Midbrain (tissue), 1 donor: ENCODE measurements at regions not wholly inside any gene's neighbourhood (a gene's known extent, or its start where the extent isn't known, plus 50 kb on each side); places are given as distances from the start of the nearest gene placed in this dataset.

Experiments used
- DNase-seq: peaks from one replicate; lab custom pipeline; 2025; lab: John Stamatoyannopoulos, UW

- no peak for DNase-seq
Observed at GRCh38 chr18:5091741-5092140, 105.3 kb downstream of the AKAIN1 start.

GRCh38 chr18:5075297-5075696 lies 121.8 kb downstream of the AKAIN1 start:
- no peak for DNase-seq

GRCh38 chr18:5073026-5073944 lies 123.8 kb downstream of the AKAIN1 start:
- peak; percentile 26 for DNase-seq

GRCh38 chr18:5068851-5069250 lies 128.2 kb downstream of the AKAIN1 start:
- no peak for DNase-seq

GRCh38 chr18:5066380-5066977 lies 130.6 kb downstream of the AKAIN1 start:
- DNase-seq: no peak

GRCh38 chr18:5065615-5066014 lies 131.4 kb downstream of the AKAIN1 start:
- no peak for DNase-seq

GRCh38 chr18:5064841-5065370 lies 132.2 kb downstream of the AKAIN1 start:
- DNase-seq: no peak

- no peak for DNase-seq
Observed at GRCh38 chr18:5061785-5062184, 135.3 kb downstream of the AKAIN1 start.

- no peak for DNase-seq
Observed at GRCh38 chr18:5060543-5060942, 136.5 kb downstream of the AKAIN1 start.

GRCh38 chr18:5059696-5060032 lies 137.4 kb downstream of the AKAIN1 start:
- no peak for DNase-seq

- DNase-seq: no peak
Observed at GRCh38 chr18:5058768-5059695, 138.0 kb downstream of the AKAIN1 start.

GRCh38 chr18:5057386-5058348 lies 139.4 kb downstream of the AKAIN1 start:
- peak; percentile 59 for DNase-seq

GRCh38 chr18:5052491-5052890 lies 144.6 kb downstream of the AKAIN1 start:
- DNase-seq: no peak

- no peak for DNase-seq
Observed at GRCh38 chr18:5051207-5051606, 145.8 kb downstream of the AKAIN1 start.

- no peak for DNase-seq
Observed at GRCh38 chr18:5049124-5049523, 147.9 kb downstream of the AKAIN1 start.

- no peak for DNase-seq
Observed at GRCh38 chr18:5040476-5040875, 156.6 kb downstream of the AKAIN1 start.

GRCh38 chr18:5036523-5036922 lies 160.5 kb downstream of the AKAIN1 start:
- DNase-seq: no peak

- DNase-seq: no peak
Observed at GRCh38 chr18:5031216-5031615, 165.8 kb downstream of the AKAIN1 start.

GRCh38 chr18:5030636-5031035 lies 166.4 kb downstream of the AKAIN1 start:
- no peak for DNase-seq

- no peak for DNase-seq
Observed at GRCh38 chr18:5029592-5029991, 167.5 kb downstream of the AKAIN1 start.

- no peak for DNase-seq
Observed at GRCh38 chr18:5024741-5025140, 172.3 kb downstream of the AKAIN1 start.
